WTC11 (cell line): ENCODE measurements at regions not wholly inside any gene's neighbourhood (a gene's known extent, or its start where the extent isn't known, plus 50 kb on each side); places are given as distances from the start of the nearest gene placed in this dataset.

ENCODE experiments used
- ATAC-seq: fragments of 200-7000 bp; cut with Tn5 transposase; 2 replicates; pipeline ENCODE4 v1.10.0; 2021; ENCODE audit warnings: mild to moderate bottlenecking, moderate library complexity
- CTCF ChIA-PET: fragments of 300-600 bp; sonication (Branson Sonifier 250); formaldehyde crosslinking; loops from one replicate; lab custom pipeline; 2021; ENCODE audit warnings: antibody characterized with exemption; lab: Charles Lee
- POLR2A ChIA-PET: fragments of 350-600 bp; sonication (Branson Sonifier 250); formaldehyde crosslinking; loops from one replicate; lab custom pipeline; 2021; ENCODE audit warnings: antibody characterized with exemption; lab: Charles Lee
- DNase-seq: peaks from one replicate; pipeline ENCODE4 v3.0.0; 2021; ENCODE audit warnings: low spot score
- H3K27ac Mint-ChIP-seq: 2 replicates; pipeline ENCODE4 v1.8.0; 2021; ENCODE audit warnings: mixed read lengths
- H3K27me3 Mint-ChIP-seq: 2 replicates; pipeline ENCODE4 v1.8.0; 2021; ENCODE audit warnings: low read depth, mild to moderate bottlenecking, moderate library complexity, mixed read lengths
- H3K36me3 Mint-ChIP-seq: 2 replicates; pipeline ENCODE4 v1.8.0; 2021; ENCODE audit warnings: mixed read lengths
- H3K4me1 Mint-ChIP-seq: 2 replicates; pipeline ENCODE4 v1.8.0; 2022; ENCODE audit warnings: mixed read lengths
- H3K4me3 Mint-ChIP-seq: 2 replicates; pipeline ENCODE4 v1.8.0; 2021; ENCODE audit warnings: mild to moderate bottlenecking, moderate library complexity, mixed read lengths
- H3K9me3 Mint-ChIP-seq: 2 replicates; pipeline ENCODE4 v1.8.0; 2021; ENCODE audit warnings: mixed read lengths
- ARID4B ChIP-seq: sonication (generic); formaldehyde crosslinking; IDR thresholded peaks from 2 replicates; pipeline ENCODE4 v1.8.0; 2023; ENCODE audit warnings: missing genetic modification reagents, mild to moderate bottlenecking, borderline replicate concordance
- CBFB ChIP-seq: sonication (generic); formaldehyde crosslinking; IDR thresholded peaks from 2 replicates; pipeline ENCODE4 v1.8.1; 2022; ENCODE audit warnings: mild to moderate bottlenecking, low read depth, missing genetic modification reagents
- CDX4 ChIP-seq: fragments of 250-450 bp; sonication (Bioruptor Pico); IDR thresholded peaks from 2 replicates; pipeline ENCODE4 v1.9.0; 2021; ENCODE audit warnings: moderate library complexity, mild to moderate bottlenecking, inconsistent platforms, borderline replicate concordance
- ELF4 ChIP-seq: sonication (generic); formaldehyde crosslinking; IDR thresholded peaks from 2 replicates; pipeline ENCODE4 v1.8.1; 2022; ENCODE audit warnings: low read depth, mild to moderate bottlenecking, moderate library complexity, missing genetic modification reagents
- JAZF1 ChIP-seq: fragments of 250-450 bp; sonication (Bioruptor Pico); IDR thresholded peaks from 2 replicates; pipeline ENCODE4 v1.9.0; 2021; ENCODE audit warnings: moderate library complexity, mild to moderate bottlenecking, inconsistent platforms
- NR2C2 ChIP-seq: sonication (generic); formaldehyde crosslinking; IDR thresholded peaks from 2 replicates; pipeline ENCODE4 v1.8.0; 2022; ENCODE audit warnings: mild to moderate bottlenecking, missing genetic modification reagents
- SMAD3 ChIP-seq: sonication (generic); formaldehyde crosslinking; IDR thresholded peaks from 2 replicates; pipeline ENCODE4 v1.8.0; 2022; ENCODE audit warnings: missing genetic modification reagents, mild to moderate bottlenecking, borderline replicate concordance
- SOX15 ChIP-seq: fragments of 250-450 bp; sonication (Bioruptor Pico); IDR thresholded peaks from 2 replicates; pipeline ENCODE4 v1.9.0; 2021; ENCODE audit warnings: mild to moderate bottlenecking
- ZNF138 ChIP-seq: sonication (generic); formaldehyde crosslinking; conservative IDR thresholded peaks from 2 replicates; pipeline ENCODE4 v1.8.1; 2022; ENCODE audit warnings: mild to moderate bottlenecking, moderate library complexity, missing genetic modification reagents
- ZNF425 ChIP-seq: fragments of 250-450 bp; sonication (Bioruptor Pico); conservative IDR thresholded peaks from 2 replicates; pipeline ENCODE4 v1.9.0; 2021; ENCODE audit warnings: mild to moderate bottlenecking
- TF ChIP-seq, protein P1 (sequence below): sonication (generic); formaldehyde crosslinking; IDR thresholded peaks from 2 replicates; pipeline ENCODE4 v1.8.1; 2022; ENCODE audit warnings: mild to moderate bottlenecking, missing genetic modification reagents, moderate library complexity, borderline replicate concordance
- TF ChIP-seq, protein P2 (sequence below): sonication (generic); formaldehyde crosslinking; IDR thresholded peaks from 2 replicates; pipeline ENCODE4 v1.8.0; 2022; ENCODE audit warnings: mild to moderate bottlenecking, missing genetic modification reagents
- TF ChIP-seq, protein P3 (sequence below): sonication (generic); formaldehyde crosslinking; conservative IDR thresholded peaks from 2 replicates; pipeline ENCODE4 v1.8.1; 2022; ENCODE audit warnings: mild to moderate bottlenecking, missing genetic modification reagents
- TF ChIP-seq, protein P4 (sequence below): sonication (generic); formaldehyde crosslinking; IDR thresholded peaks from 2 replicates; pipeline ENCODE4 v1.8.1; 2023; ENCODE audit warnings: mild to moderate bottlenecking, missing genetic modification reagents
- TF ChIP-seq, protein P5 (sequence below): sonication (generic); formaldehyde crosslinking; conservative IDR thresholded peaks from 2 replicates; pipeline ENCODE4 v1.8.1; 2023; ENCODE audit warnings: mild to moderate bottlenecking, low read depth, missing genetic modification reagents, moderate library complexity

DNA sequence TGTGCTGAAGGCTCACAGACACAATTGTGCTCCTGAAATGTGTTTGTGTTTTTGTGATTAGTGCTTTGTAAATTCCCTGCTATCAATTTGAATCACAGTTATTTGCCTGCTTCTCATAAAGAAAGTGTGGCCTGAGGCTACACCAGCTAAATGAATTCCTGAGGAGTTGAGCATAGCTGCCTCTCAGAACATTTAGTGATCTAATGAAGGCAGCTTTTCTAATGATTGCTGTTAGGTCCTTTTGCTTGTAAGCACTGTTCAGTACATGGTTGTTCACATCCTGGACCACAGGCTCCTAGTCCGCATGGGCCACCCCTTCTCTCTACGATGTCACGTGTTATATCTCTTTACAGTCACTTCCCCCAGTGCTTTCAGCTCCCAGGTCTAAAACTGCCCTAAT lies 238.2 kb downstream of the B3GLCT start (continued):
- TF ChIP-seq ARID4B (CRISPR knock-in tag) (no peak), ELF4 (CRISPR knock-in tag) (no peak), ZNF138 (CRISPR knock-in tag) (no peak)
- TF ChIP-seq, protein P1, sequence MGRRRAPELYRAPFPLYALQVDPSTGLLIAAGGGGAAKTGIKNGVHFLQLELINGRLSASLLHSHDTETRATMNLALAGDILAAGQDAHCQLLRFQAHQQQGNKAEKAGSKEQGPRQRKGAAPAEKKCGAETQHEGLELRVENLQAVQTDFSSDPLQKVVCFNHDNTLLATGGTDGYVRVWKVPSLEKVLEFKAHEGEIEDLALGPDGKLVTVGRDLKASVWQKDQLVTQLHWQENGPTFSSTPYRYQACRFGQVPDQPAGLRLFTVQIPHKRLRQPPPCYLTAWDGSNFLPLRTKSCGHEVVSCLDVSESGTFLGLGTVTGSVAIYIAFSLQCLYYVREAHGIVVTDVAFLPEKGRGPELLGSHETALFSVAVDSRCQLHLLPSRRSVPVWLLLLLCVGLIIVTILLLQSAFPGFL = no peak
- TF ChIP-seq, protein P2, sequence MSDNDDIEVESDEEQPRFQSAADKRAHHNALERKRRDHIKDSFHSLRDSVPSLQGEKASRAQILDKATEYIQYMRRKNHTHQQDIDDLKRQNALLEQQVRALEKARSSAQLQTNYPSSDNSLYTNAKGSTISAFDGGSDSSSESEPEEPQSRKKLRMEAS (CRISPR knock-in tag) = no peak

GRCh38 chr13:31440132-31440531 lies 240.4 kb downstream of the B3GLCT start:
- Mint-ChIP-seq H3K27ac (no peak overlapping the region), H3K4me1 (peaks cover 5% of the 10 kb centered on the region; the same call in 1 of the 2 replicates), H3K9me3 (no peaks in the 10 kb centered on the region), H3K36me3 (no peaks in the 10 kb centered on the region), H3K4me3 (no peak overlapping the region), H3K27me3 (no peaks in the 10 kb centered on the region)
- ChIA-PET CTCF (interaction anchor here (0.7 kb wide), 1 partner anchor 9 kb away, joined by 3 read pairs; no protein-coding TSS in a partner anchor), POLR2A (no interaction called here)
- ATAC-seq (no peak), DNase-seq (no peak)
- TF ChIP-seq, protein P3, sequence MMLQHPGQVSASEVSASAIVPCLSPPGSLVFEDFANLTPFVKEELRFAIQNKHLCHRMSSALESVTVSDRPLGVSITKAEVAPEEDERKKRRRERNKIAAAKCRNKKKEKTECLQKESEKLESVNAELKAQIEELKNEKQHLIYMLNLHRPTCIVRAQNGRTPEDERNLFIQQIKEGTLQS = no peak
- TF ChIP-seq ZNF425 (no peak), JAZF1 (CRISPR knock-in tag) (no peak), CDX4 (CRISPR knock-in tag) (no peak), CBFB (no peak), ARID4B (CRISPR knock-in tag) (no peak), NR2C2 (CRISPR knock-in tag) (no peak), SMAD3 (CRISPR knock-in tag) (no peak), SOX15 (CRISPR knock-in tag) (no peak)
- TF ChIP-seq, protein P4, sequence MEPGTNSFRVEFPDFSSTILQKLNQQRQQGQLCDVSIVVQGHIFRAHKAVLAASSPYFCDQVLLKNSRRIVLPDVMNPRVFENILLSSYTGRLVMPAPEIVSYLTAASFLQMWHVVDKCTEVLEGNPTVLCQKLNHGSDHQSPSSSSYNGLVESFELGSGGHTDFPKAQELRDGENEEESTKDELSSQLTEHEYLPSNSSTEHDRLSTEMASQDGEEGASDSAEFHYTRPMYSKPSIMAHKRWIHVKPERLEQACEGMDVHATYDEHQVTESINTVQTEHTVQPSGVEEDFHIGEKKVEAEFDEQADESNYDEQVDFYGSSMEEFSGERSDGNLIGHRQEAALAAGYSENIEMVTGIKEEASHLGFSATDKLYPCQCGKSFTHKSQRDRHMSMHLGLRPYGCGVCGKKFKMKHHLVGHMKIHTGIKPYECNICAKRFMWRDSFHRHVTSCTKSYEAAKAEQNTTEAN (CRISPR knock-in tag) = no peak
- TF ChIP-seq, protein P5, sequence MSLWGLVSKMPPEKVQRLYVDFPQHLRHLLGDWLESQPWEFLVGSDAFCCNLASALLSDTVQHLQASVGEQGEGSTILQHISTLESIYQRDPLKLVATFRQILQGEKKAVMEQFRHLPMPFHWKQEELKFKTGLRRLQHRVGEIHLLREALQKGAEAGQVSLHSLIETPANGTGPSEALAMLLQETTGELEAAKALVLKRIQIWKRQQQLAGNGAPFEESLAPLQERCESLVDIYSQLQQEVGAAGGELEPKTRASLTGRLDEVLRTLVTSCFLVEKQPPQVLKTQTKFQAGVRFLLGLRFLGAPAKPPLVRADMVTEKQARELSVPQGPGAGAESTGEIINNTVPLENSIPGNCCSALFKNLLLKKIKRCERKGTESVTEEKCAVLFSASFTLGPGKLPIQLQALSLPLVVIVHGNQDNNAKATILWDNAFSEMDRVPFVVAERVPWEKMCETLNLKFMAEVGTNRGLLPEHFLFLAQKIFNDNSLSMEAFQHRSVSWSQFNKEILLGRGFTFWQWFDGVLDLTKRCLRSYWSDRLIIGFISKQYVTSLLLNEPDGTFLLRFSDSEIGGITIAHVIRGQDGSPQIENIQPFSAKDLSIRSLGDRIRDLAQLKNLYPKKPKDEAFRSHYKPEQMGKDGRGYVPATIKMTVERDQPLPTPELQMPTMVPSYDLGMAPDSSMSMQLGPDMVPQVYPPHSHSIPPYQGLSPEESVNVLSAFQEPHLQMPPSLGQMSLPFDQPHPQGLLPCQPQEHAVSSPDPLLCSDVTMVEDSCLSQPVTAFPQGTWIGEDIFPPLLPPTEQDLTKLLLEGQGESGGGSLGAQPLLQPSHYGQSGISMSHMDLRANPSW (CRISPR knock-in tag) = no peak
